NCI-H345 (cell line): ENCODE measurements at regions not wholly inside any gene's neighbourhood (a gene's known extent, or its start where the extent isn't known, plus 50 kb on each side); places are given as distances from the start of the nearest gene placed in this dataset.
"Not testable (repeated sequence)": the region's sequence is repeated elsewhere in the genome, so short reads cannot be mapped to it uniquely, and the experiment has no call there.

Source experiments
- DNase-seq: peaks from one replicate; lab custom pipeline; 2025; lab: John Stamatoyannopoulos, UW

DNA sequence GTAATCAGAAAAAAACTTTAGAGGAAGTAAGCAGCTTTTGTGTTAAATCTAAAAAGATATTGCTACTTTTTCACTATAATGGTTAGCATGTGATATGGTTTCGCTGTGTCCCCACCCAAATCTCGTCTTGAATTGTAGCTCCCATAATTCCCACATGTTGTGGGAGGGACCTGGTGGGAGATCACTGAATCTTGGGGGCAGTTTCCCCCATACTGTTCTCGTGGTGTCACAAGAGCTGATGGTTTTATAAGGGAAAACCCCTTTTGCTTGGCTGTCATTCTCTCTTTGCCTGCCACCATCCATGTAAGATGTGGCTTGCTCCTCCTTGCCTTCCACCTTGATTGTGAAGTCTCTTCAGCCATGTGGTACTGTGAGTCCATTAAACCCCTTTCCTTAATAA is 117.1 kb downstream of the KCNJ2 start:
- no peak for DNase-seq

DNA sequence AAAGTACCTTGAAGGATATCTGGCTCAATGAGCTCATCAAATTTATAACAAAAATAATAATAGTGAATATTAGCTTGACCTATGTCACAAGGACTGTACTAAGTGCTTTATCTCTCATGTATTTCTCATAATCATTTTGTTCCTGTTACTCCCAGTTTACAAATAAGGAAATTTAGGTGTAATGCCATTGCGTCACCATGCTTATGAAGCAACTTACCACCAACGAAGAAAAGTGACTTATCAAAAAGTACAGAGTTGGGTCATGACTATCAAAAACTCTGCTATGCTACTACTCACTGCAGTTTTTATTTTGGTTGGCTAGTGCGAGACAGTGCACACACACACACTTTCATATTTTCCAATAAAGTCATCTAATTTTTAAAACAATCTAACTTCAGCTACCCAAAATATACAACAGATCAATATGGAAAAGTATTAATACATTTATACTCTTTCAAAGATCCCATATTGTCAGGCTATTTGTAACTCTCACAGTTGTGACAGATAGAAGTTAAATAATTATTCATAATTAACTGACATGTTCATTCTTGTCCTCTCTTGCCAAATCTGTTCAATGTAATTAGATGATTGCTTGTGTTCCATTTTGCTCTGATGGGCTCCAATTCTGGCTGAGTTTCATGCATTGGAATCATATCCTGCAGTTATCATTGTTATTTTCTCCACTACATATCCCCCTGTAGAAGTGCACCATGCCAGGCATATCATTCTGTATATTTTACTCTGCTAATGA is 119.4 kb downstream of the KCNJ2 start:
- no peak for DNase-seq

DNA sequence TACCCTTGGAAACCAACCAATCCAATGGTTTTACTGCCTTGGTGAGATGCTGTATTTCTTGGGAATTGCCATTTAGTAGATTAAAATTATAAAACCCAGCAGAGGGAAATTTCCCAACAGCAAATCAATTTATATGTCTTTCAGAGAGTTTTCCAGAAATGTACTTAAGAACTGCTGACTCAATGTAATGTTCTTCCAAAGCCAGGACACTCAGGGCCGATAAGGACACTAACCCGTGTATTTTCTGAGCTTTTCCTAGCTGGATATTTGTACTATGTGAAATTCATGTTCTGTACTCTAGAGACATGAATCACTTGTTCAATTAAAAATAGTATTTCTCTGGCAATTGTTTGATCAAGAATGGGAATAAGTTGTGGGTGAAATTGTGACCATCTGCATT is 121.4 kb downstream of the KCNJ2 start:
- no peak for DNase-seq

DNA sequence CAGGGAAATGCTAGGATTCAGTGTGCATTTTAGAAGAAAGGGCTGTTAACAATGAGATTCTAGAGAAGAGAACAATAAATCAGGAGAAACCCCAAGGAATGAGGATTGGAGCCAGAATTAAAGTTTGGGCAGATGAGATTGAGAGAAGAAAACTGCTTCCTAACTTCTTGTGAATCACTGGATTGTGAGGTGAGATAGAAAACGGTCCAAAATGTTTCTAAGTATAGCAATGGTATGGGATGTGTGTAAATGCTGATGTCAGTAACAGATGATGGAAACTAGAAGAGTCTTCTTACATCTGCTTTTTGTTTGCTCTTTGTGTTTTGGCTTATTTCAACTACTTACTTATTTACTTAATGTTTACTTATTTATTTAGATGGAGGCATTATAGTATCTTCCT is 123.0 kb downstream of the KCNJ2 start:
- no peak for DNase-seq

DNA sequence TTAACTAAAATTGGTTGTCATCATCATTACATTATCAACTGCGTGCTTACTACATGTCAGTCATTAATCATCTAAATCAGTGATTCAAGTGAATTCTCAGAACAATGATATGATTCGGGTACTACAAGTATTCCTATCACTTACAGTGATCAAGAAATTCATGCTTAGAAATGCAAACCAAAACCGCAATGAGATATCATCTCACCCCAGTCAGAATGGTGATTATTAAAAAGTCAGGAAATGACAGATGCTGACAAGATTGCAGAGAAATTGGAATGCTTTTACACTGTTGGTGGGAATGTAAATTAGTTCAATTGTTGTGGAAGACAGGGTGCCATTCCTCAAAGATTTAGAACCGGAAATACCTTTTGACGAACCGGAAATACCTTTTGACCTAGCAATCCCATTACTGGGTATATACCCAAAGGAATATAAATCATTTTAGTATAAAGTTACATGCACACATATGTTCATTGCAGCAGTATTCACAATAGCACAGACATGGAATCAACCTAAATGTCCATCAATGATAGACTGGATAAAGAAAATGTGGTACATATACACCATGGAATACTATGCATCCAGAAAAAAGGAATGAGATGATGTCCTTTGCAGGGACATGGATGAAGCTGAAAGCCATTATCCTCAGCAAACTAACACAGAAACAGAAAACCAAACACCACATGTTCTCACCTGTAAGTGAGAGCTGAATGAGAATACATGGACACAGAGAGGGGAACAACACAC is 124.4 kb downstream of the KCNJ2 start:
- DNase-seq, result not testable (repeated sequence)

DNA sequence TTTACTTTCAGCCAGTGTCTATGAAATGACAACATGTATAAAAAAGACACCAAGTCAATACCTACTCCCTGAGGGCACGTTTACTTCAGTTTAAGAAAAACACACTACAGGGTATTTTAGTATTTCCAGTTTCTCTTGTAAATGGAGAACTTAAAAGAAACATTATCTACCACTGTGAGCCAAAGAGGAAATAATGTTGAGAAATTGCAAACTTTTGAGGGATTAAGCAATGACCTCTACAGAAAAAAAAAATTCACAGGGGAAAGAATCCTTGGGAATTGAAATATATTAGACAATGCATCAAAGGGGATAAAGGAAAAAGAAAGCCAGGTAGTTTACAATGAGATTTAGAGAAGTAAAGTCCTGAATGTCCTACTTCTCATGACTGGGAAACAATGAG is 126.0 kb downstream of the KCNJ2 start:
- DNase-seq, result no peak

DNA sequence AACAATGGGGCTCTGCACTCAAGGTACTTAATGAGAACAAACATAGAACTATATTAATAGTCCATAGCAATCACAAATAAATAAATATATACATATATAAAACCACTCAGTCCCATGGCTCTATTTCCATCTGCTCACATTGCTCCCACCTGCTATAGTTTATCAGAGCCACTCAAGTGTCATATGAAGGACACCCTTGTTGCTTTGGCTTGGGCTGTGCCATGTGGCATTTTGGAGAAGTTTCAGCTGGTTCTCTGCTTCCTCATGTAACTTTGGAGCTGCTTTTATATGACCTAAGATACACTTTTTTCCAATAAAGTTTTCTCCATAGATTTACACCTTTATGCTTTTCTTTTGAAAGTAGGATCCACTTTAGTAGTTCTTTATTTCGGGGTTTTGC is 126.4 kb downstream of the KCNJ2 start:
- no peak for DNase-seq

DNA sequence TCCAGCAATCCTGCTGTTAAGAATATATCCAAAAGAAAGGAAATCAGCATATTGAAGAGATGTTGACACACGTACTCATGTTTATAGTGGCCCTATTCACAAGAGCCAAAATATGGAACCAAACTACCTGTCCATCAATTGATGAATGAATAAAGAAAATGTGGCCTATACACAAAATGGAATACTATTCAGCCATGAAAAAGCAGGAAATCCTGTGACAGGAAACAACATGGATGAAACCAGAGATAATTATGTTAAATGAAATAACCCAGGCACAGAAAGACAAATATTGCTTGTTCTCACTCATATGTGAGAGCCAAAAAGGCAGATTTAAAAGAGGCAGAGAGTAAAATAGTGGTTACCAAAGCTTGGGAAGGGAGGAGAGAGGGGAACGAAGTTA is 127.1 kb downstream of the KCNJ2 start:
- DNase-seq, result no peak

DNA sequence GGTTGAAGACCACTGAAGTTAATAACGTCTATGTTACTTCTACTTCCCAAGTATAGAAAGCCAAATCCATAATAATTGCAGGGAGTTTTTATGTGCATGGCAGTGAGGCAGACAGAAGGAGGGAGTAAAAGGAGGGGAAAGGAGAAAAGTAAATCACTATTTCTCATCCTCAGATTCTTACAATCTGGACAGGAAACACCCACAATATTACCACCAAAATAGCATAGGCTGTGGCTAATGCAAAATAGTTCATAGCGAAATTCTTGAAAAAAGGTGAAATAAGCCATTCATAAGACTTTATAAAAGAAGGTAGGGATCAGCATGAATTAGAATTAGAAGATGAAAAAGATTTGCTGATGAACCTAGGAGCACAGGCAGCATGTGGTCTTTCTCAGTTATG is 128.1 kb downstream of the KCNJ2 start:
- no peak for DNase-seq

DNA sequence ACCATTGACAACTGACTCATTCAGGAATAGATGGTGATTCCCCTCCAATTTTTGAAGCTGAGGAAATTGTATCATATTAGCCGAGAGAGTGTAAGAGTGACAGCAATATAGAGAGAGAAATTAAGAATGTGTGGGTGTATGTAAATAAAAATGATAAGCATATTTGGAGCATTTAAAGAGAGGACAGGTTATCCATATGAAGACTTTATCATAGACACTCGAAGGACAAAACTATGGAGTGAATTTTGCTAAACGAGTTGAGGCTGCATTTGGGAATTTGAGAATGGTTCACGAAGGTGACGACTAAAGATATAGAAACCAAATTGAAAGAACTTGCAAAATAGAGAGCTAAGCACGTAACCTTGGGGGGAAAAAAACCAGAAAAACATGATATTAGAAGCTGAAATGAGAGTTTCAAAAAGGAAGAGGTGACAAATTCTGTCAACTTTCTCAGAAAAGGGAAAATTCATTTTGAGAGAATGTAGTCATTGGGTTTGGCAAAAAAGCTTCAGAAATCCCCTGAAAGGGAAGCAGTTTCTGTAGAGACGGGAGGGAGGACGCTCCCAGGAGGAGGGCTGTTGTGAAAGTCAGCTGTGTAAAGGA is 129.7 kb downstream of the KCNJ2 start:
- no peak for DNase-seq

DNA sequence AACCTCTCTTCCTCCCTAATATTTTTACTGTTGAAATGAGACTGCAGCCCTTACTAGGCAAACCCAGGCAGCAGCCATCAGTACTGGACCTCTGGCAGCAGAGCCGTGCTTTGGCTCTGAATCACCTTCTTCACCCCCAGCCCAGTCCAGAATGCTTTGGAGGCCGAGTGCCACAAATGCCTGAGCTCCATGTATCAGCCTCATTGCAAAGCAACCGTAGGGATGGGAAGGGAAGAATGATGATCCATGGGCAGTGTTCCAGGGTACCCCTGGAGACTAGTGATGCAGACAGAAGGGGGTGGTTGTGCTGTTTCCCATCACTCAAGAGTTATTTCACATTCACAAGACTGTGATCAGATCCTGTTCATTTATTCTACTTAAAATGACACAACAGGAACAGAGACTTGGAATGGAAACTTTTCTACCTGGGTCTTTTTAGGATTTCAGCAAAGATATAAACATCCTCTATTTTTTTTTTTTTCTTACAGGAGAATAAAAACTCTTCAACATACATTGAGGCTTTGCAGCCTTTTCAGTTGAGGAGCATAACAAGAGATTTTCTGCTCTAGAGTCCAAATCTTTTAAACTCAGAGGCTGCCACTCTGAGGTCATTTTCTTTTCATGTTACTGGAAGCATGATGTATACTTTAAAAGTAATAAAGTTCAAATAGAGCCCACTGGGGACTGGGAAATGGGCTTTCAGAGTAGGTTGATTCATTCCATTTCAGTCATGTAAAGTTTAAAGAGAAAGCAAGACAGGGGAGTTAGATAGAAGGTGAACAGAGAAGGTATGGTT is 138.3 kb downstream of the KCNJ2 start:
- no peak for DNase-seq

DNA sequence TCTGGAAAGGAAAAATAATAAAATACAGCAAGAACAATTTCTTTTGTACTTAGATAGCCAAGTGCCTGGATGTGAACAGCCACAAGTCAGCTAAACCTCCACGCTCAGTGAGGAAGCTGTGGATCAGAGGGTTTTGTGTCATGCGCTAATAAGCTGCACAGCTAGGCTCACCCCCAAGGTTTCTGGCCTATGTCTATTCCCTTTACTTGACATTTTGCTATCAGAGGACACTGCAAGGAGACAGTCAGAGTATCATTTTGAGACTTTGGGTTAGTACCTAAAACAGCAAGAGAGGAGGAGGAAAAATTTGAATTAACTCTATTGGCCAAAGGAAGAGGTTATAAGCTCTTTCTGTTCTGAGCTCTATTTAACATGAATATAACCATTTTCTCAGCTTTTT is 139.3 kb downstream of the KCNJ2 start:
- no peak for DNase-seq

DNA sequence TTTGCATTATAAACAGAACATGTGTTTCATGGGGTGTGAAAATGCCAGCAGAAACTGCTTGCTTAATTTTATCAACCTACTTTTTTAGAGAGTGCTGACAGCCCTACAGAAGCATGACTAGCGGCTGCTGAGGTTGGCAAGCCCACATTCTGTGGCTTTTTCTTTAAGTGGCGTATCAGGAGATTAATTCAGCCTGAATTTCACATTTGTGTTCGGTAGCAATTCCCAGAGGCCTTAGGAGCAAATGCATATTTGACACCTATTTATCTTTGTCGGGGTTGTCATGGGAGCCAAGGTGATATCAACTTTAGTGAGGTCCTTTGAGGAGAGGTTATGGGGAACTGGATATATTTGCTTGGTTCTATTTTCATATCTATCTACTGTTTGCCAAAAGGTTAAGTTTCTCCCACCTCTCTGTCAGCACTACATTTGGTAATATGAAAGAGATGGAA is 140.9 kb downstream of the KCNJ2 start:
- DNase-seq, result no peak

DNA sequence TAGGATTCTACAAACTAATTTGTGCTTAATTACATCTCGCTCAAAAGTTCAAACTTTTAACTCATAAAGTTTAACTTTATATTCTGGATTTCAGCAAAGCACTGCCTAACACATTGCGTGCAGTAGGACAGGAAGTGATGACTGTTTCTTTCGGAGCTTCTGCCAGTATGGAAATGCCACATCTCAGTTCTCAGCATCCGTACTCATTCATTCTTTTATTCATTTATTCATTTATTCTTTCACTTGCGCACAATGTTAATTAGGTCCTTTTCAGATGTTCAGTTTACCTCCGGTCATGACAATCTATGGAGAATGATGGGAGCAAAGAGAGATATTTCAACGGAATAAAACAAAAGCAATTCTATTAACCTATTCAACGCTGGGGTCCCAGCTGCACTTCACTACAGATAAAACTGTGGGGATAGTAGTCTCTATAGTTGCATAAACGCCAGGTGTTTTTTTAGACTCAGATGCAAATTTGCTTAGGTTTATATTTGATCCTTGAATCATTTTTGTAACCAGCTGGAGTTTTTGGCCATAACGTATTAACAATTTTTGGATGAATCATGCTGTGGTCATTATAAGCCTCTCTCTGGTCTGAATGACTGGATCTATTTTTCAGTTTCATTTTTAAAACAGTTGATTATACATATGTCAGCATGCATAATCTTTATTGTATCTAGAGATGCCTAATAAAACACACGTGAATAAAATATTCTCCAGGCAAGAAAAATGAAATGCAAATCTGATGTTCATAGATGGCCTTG is 143.9 kb downstream of the KCNJ2 start:
- DNase-seq, result no peak

DNA sequence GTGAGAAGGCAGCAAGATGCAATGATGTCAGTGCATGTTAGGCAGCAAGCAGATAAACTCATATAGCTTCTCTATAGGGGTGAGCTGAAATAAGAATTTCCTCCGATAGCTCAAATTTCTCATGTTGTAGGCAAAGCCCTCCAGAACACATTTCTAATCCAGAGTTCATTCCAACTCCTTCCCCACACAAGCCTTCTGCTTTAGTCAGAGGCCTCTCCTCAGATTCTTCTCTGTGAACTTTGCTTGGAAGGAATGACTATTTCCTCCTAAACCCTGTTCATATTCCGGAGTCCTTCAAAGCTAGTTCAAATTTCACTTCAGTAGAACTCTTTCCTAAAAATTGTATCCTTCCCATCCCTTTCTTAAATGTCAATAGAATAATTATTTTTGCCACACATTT is 144.8 kb downstream of the KCNJ2 start:
- no peak for DNase-seq

DNA sequence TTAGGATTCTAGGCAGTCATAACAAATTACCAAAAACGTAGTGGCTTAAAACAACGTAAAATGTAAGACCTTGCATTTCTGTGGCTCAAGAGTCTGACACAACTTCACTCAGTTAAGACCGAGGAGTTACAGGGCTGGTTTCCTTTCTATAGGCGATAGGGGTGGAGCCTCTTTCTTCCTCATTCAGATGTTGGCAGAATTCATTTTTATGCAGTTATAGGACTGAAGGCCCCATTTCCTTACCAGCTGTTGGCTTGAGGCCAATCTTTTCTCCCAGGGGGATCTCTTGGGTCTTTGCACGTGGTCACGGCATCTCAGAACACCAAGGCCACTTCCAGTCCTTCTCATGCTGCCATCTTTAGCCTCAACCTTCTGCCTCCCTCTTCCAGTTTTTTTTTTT is 145.2 kb downstream of the KCNJ2 start:
- DNase-seq, result no peak

DNA sequence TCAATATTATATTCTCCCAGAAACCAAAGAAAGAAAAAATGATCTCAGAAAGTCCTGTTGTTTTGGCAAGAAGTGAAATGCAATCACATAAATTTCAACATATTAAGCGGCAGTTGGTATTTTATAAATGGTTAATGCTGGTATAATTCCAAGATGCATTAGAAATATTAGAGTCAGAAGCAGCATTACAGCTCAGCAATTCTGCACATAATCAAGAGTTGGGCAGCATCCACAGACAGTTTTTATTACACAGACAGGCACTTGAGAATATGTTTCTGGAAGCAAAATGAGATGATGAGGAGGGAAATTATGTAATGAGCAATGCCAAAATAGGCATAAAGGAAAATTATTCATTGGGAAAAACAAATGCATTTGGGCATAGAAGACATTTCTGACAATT is 148.1 kb downstream of the KCNJ2 start:
- no peak for DNase-seq

DNA sequence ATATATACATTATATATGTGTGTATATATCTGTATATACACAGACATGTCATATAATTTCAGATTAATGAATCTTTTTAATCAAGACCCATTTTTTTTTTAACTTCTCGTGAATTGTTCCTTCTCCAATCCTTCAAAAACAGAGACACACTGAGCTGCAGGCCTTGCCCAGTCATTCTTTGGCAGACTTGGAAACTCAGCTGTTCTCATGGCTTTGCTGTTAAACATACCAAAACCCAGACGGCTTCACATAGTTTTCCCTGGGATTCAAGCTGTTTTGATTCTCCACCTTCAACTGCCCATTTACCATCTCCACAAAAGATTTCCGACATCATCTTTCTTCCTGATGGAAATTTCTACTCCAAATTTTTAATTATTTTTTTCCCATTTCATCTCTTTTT is 148.7 kb downstream of the KCNJ2 start:
- no peak for DNase-seq

DNA sequence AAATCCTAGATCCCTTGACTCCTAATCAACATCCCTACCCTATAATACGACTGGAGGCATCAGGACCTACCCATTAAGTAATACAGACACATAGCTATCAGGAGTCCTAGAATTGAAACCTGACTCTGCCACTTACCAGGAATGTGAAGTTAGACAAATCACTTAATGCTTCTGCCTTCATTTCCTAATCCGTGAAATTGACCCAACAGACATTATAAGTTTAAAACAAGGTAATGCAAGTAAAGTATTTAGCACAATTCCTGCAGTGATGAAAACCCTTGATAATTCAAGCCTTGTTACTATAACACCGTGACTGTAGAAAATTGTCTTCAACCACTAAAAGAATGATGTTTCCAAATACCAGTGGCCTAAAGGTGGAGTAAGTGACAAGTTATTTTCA is 150.2 kb downstream of the KCNJ2 start:
- no peak for DNase-seq

DNA sequence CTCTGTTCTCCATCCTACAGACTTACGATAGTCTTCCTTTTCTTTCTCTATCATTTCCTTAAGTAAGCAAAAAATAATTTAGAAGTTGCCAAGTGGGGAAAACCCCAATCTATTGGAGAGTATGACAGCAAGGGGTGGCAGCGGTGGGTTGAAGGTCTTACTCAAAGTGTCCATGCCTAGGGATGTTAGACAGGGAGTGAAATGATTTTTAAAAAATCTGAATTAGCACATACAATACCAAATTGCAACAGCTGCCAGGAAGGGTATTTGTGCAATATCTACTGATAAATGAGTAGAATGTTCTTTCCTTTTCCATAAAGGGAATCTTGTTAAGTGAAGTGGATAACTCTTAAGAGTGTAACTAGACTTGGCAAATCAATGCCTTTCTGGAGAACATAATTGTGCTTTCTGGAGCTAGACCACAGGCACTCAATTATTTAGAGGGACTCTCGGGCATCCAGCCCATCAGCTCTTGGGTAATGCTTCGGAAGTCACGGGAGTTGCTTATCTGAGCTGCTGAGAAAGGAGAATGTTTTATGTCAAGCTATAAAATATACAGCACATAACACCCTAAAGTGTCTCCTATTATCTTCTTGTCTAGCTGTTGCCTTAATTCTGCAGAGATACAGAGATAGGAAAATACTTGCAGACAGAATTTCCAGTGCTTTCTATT is 151.5 kb downstream of the KCNJ2 start:
- DNase-seq, result no peak

DNA sequence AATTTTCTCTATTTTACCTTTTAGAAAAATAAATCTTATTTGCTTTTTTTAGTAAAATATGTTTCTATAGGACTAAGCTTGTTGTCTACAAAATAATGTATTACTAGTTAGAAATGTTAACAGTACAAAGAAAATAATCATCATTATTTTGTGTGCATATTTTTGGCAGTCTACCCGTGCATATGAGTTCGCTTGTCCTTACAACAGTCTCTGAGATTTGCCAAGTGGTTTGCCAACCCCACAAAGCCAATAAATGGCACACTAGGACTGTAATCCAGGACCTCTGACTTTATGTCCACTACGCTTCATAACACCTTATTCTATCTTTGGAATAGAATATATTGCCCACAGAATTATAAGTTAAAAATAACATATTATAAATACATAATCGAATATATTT is 152.0 kb downstream of the KCNJ2 start:
- DNase-seq, result no peak
